Epithelial cell of esophagus (primary cell): ENCODE measurements at regions not wholly inside any gene's neighbourhood (a gene's known extent, or its start where the extent isn't known, plus 50 kb on each side); places are given as distances from the start of the nearest gene placed in this dataset.
"Not testable (repeated sequence)": the region's sequence is repeated elsewhere in the genome, so short reads cannot be mapped to it uniquely, and the experiment has no call there.

Experiments used
- DNase-seq: peaks from one replicate; pipeline ENCODE4 v3.0.0; 2010; ENCODE audit warnings: low read depth
- H3K4me3 ChIP-seq: 2 replicates; pipeline ENCODE4 v1.5.1; 2011; ENCODE audit warnings: mild to moderate bottlenecking, low read length, control low read depth
- TF ChIP-seq, protein P1 (sequence below): IDR thresholded peaks from 2 replicates; pipeline ENCODE4 v1.5.1; 2011; ENCODE audit warnings: low read depth, mild to moderate bottlenecking, low read length, control low read depth, inconsistent platforms; ENCODE audit not compliant: insufficient read depth; ENCODE audit errors: missing control alignments

DNA sequence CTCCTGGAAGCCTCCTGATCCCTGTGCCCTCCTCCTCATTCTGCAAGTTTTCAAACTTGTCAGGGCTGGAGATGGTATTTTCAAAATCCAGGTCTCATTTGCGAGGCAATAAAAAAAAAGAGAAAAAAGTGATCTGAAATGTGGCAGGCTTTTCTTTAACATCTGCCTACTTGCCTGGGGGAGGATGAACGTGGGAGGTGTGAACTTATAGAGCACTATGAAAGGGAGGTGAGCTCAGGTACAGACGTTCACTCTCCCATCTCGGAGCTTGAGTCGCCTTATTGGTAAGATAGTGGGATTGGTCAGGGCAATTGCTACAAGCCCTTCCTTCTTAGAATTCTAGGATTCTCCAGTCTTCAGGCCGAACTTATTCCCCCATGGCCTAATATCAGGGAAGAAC, 104.8 kb upstream of the CADM1 start:
- TF ChIP-seq, protein P1, sequence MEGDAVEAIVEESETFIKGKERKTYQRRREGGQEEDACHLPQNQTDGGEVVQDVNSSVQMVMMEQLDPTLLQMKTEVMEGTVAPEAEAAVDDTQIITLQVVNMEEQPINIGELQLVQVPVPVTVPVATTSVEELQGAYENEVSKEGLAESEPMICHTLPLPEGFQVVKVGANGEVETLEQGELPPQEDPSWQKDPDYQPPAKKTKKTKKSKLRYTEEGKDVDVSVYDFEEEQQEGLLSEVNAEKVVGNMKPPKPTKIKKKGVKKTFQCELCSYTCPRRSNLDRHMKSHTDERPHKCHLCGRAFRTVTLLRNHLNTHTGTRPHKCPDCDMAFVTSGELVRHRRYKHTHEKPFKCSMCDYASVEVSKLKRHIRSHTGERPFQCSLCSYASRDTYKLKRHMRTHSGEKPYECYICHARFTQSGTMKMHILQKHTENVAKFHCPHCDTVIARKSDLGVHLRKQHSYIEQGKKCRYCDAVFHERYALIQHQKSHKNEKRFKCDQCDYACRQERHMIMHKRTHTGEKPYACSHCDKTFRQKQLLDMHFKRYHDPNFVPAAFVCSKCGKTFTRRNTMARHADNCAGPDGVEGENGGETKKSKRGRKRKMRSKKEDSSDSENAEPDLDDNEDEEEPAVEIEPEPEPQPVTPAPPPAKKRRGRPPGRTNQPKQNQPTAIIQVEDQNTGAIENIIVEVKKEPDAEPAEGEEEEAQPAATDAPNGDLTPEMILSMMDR, result no peak
- DNase-seq, result no peak
- H3K4me3 ChIP-seq, result no peak overlapping the region

DNA sequence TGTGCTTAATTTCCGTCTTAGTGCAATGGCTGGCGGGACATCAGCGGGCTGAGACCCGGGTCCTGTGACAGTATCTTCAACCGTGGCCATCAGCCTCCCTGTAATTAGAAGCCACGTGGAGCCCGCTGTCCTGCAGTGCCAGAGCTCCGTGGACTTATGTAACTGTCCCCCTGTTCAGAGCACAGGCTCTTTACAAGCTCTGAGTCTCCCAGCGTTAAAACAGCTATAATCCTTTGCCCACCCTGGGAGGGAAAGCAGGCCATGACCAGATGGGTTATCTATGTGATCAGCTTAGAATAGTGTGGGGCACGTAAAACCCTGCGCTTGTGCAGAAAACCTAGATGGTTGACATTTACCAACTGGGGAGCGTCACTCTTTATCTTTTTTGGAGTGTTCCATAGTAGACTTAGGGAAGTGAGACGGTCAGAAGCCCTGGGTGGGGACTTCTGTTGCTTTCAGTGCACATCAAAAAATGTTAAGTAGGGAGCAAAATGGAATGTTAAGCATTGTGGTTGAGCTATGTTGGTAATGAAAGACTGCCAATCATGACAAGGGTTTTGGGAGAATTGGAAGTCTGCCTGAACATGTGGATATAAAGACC, 103.5 kb upstream of the CADM1 start:
- TF ChIP-seq, protein P1, result no peak

DNA sequence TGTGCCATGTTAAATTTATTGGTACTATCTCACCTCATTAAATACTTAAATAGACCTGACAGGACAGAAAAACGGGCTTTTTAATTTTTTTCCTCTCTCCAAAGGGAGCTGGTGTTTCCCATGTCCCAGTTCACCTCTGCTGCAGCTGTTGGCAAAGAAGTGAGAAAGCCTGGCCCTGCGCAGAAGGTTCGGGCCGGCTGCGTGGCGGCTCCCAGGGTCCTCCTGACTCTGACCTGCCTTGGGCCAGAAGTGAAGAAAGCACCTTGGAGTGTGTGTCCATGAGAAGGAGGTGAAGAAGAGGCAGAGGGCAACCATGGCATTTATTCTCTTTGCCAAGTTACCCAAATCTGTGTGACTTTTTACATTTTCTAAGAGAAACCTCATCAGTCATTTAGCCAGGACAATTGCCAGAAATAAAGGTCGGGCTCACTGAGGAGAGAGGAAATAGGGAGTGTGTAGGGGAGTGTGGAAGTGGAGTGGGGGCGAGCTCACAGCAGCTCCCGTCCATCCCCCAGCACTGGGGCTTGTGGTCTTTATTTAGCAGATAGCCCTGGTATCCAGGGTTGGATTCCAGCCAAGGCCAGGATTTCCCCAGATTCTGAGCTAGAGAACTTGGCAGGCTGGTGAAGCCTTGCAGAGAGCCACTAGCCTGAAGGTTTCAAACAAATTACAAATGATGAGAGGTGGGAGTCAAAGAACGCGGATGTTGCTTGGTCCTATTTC, 102.4 kb upstream of the CADM1 start:
- TF ChIP-seq, protein P1, result no peak
- DNase-seq, result no peak
- H3K4me3 ChIP-seq, result no peak overlapping the region

More for the DNA sequence above, 103.5 kb upstream of the CADM1 start:
- DNase-seq, result no peak
- no peak overlapping the region for H3K4me3 ChIP-seq

DNA sequence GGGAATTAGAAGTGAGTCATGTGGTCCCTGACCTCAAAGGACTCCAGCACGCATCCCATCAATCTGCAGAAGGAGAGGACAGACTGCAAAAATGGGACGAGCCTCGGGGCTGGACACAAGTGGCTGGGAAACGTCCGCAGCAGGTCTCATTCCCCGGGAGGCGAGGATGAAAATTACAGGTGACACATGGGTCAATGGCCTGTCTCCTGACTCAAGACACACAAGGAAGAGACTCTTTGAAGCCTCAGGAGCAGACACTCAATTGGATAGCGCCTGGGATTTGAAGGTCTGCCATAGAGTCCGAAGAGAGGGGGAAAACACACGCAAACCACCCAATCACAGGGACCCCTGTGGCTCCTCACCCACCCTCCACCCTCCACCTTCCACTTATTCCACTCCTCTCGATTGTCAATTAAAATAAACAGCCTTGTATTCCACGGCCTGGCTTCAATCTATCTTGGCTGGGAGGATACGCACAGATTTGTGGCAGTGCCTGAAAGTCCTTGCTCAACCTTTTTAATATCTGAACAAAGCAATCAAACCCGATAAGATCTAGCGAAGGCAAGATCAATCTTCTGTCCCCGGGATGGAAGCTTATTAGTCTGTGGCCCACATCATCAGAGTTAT, 101.8 kb upstream of the CADM1 start:
- TF ChIP-seq, protein P1, result no peak
- DNase-seq, result no peak
- H3K4me3 ChIP-seq, result no peak overlapping the region

DNA sequence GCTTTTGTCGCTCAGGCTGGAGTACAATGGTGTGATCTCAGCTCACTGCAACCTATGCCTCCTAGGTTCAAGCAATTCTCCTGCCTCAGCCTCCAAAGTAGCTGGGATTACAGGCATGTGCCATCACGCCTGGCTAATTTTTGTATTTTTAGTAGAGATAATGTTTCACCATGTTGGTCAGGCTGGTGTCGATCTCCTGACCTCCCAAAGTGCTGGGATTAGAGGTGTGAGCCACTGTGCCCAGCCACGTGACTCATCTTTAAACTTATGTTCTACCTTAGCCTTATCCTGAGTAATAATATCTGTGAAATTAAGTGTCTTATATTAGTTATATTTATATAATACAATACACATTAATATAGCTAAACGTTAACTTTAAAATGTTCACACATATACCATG, 101.2 kb upstream of the CADM1 start:
- DNase-seq, H3K4me3 ChIP-seq: not testable (repeated sequence)

DNA sequence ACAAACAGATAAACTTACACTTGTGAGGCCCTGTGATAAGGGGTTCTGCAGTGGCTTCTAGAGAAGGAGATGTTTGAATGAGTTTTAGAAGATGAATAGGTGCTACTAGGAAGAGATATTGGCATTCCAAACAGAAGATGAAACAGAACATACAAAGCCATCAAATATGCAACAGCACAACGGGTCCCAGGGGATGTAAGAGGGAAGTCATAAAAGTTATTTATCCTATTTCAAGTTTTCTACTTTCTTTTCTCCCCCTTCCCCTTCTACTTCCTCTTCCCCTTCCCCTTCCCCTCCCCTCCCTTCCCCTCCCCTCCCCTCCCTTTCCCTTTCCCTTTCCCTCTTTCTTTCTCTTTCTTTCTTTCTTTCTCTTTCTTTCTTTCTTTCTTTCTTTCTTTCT, 94.9 kb upstream of the CADM1 start:
- TF ChIP-seq, protein P1, result no peak
- DNase-seq, result no peak
- H3K4me3 ChIP-seq, result no peak overlapping the region

DNA sequence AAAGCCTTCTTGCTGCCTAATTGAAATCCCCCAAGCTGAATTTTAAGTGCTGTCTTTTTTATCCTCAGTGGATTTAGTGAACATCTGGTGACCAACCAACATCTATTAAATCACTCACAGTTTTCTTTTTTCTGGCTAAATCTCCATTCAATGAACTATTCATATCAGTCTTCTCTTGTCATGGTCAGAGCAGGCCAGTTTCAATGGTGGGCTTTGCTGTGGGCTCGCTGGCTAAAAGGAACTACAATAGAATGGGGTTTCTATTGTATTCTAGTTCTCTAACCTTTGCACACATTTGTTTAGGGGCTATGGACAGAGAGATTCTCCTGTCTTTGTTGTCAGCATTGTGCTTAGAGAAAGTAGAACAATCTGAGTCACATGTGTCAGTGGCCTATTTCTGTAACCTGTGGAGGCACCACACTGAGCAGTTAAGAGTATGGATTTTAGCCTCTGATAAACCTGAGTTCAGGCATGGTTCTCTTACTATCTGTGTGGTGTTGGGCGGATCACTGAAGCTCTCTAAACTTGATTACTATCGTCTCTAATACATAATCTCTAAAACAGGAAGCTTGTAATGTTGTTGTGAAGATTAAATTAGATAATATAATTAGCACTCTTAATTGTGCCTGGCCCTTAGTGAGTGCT, 94.2 kb upstream of the CADM1 start:
- TF ChIP-seq, protein P1, result no peak
- H3K4me3 ChIP-seq, result no peak overlapping the region
- no peak for DNase-seq
